H1 (cell line): ENCODE measurements at regions not wholly inside any gene's neighbourhood (a gene's known extent, or its start where the extent isn't known, plus 50 kb on each side); places are given as distances from the start of the nearest gene placed in this dataset.

ENCODE experiments used
- CTCF ChIA-PET: fragments of 300-600 bp; sonication (Branson Sonifier 250); formaldehyde crosslinking; loops from one replicate; lab custom pipeline; 2021; ENCODE audit not compliant: partially characterized antibody; lab: Charles Lee
- POLR2A ChIA-PET: fragments of 300-600 bp; sonication (Branson Sonifier 250); formaldehyde crosslinking; loops from one replicate; lab custom pipeline; 2021; ENCODE audit warnings: inconsistent platforms; ENCODE audit not compliant: partially characterized antibody; lab: Charles Lee
- DNase-seq, 2 experiments: peaks; one replicate each; pipeline versions ENCODE4 v3.0.0 to v3.0.0-alpha.2; 2010 to 2022; ENCODE audit warnings: low spot score in 2 of 2, low read depth in 1 of 2, mixed read lengths in 1 of 2
- FAIRE-seq: peaks from 2 replicates; lab custom pipeline; 2011; peaks lifted over from hg19 to GRCh38; lab: Jason Lieb, UNC
- H2AFZ ChIP-seq: 2 replicates; pipeline ENCODE4 v1.8.1; 2012; ENCODE audit warnings: low read length, inconsistent platforms
- H2AK5ac ChIP-seq: 2 replicates; pipeline ENCODE4 v1.6.1; 2013; ENCODE audit warnings: low read depth, low read length
- H2BK120ac ChIP-seq: replicated peaks from 2 replicates; pipeline ENCODE3; 2013; ENCODE audit warnings: low read depth, low read length, inconsistent platforms
- H2BK12ac ChIP-seq: 2 replicates; pipeline ENCODE4 v1.6.1; 2013; ENCODE audit warnings: low read depth, low read length
- H2BK15ac ChIP-seq: 2 replicates; pipeline ENCODE4 v1.6.1; 2013; ENCODE audit warnings: low read length
- H2BK20ac ChIP-seq: 2 replicates; pipeline ENCODE4 v1.6.1; 2013; ENCODE audit warnings: low read length
- H2BK5ac ChIP-seq: 2 replicates; pipeline ENCODE4 v1.6.1; 2013; ENCODE audit warnings: low read depth, low read length
- H3K14ac ChIP-seq: 2 replicates; pipeline ENCODE4 v1.6.1; 2013; ENCODE audit warnings: inconsistent platforms; ENCODE audit not compliant: insufficient read length
- H3K18ac ChIP-seq: 2 replicates; pipeline ENCODE4 v1.6.1; 2013; ENCODE audit warnings: low read length; ENCODE audit errors: extremely low read depth
- H3K23ac ChIP-seq: 2 replicates; pipeline ENCODE4 v1.6.1; 2013; ENCODE audit warnings: inconsistent platforms; ENCODE audit not compliant: insufficient read length
- H3K23me2 ChIP-seq: 2 replicates; pipeline ENCODE4 v1.6.1; 2013; ENCODE audit warnings: low read depth, low read length
- H3K27ac ChIP-seq: 2 replicates; pipeline ENCODE4 v1.6.1; 2011; ENCODE audit warnings: low read depth, low read length, inconsistent platforms
- H3K27me3 ChIP-seq, 4 experiments: replicated peaks in 1 of 4; 1 replicate in 1 of 4; 2 replicates in 3 of 4; pipeline versions ENCODE4 v1.6.1 to v1.8.1; 2011 to 2013; ENCODE audit warnings: low read length in 3 of 4, mild to moderate bottlenecking in 3 of 4, inconsistent platforms in 2 of 4, mixed read lengths in 2 of 4, moderate library complexity in 1 of 4; ENCODE audit not compliant: control insufficient read depth in 3 of 4, insufficient read depth in 3 of 4; ENCODE audit errors: extremely low read depth in 1 of 4
- H3K36me3 ChIP-seq, 4 experiments: 2 replicates each; pipeline versions ENCODE4 v1.6.1 to v1.8.1; 2011 to 2013; ENCODE audit warnings: mild to moderate bottlenecking in 4 of 4, low read length in 3 of 4, moderate library complexity in 2 of 4, control low read depth in 1 of 4, inconsistent platforms in 1 of 4; ENCODE audit not compliant: insufficient read depth in 4 of 4, control insufficient read depth in 2 of 4
- H3K4ac ChIP-seq: replicated peaks from 2 replicates; pipeline ENCODE3; 2013; ENCODE audit warnings: low read length, low read depth, mixed read lengths, inconsistent platforms; ENCODE audit not compliant: insufficient read length
- H3K4me1 ChIP-seq, 4 experiments: replicated peaks in 1 of 4; 1 replicate in 1 of 4; 2 replicates in 3 of 4; pipeline versions ENCODE4 v1.6.1 to v1.8.1; 2011 to 2013; ENCODE audit warnings: low read length in 3 of 4, inconsistent platforms in 2 of 4, mixed read lengths in 1 of 4; ENCODE audit not compliant: insufficient read depth in 4 of 4, control insufficient read depth in 3 of 4
- H3K4me2 ChIP-seq, 2 experiments: 2 replicates each; pipeline versions ENCODE4 v1.6.1 to v1.8.1; 2011 to 2013; ENCODE audit warnings: low read depth in 2 of 2, low read length in 2 of 2, control low read depth in 1 of 2, inconsistent platforms in 1 of 2, mild to moderate bottlenecking in 1 of 2; ENCODE audit not compliant: insufficient read depth in 1 of 2
- H3K4me3 ChIP-seq, 4 experiments: fragments of 200-600, 300-600 bp in 1 of 4; sonication (generic), shearing (Covaris generic), sonication (Bioruptor Twin) in 1 of 4; 2 replicates each; pipeline versions ENCODE4 v1.5.1 to v1.8.1; 2011 to 2016; ENCODE audit warnings: low read length in 4 of 4, low read depth in 3 of 4, control low read depth in 2 of 4, inconsistent platforms in 2 of 4, mild to moderate bottlenecking in 2 of 4, mixed read lengths in 1 of 4, moderate library complexity in 1 of 4; ENCODE audit not compliant: insufficient read depth in 2 of 4; ENCODE audit errors: extremely low read depth in 1 of 4
- H3K56ac ChIP-seq: replicated peaks from 2 replicates; pipeline ENCODE3; 2013; ENCODE audit warnings: low read depth, mild to moderate bottlenecking, mixed read lengths, low read length, inconsistent platforms; ENCODE audit not compliant: insufficient read length
- H3K79me1 ChIP-seq: 2 replicates; pipeline ENCODE4 v1.6.1; 2013; ENCODE audit warnings: low read depth, low read length, control low read depth
- H3K79me2 ChIP-seq, 2 experiments: 2 replicates each; pipeline versions ENCODE4 v1.6.1 to v1.8.1; 2012 to 2013; ENCODE audit warnings: low read length in 2 of 2, mild to moderate bottlenecking in 2 of 2, inconsistent platforms in 1 of 2; ENCODE audit not compliant: insufficient read depth in 2 of 2, control insufficient read depth in 1 of 2
- H3K9ac ChIP-seq, 4 experiments: replicated peaks in 1 of 4; 1 replicate in 1 of 4; 2 replicates in 3 of 4; pipeline versions ENCODE4 v1.6.1 to v1.8.1; 2011 to 2013; ENCODE audit warnings: low read depth in 3 of 4, low read length in 3 of 4, control low read depth in 2 of 4, mild to moderate bottlenecking in 2 of 4, moderate library complexity in 2 of 4, inconsistent platforms in 1 of 4; ENCODE audit errors: extremely low read depth in 1 of 4
- H3K9me3 ChIP-seq, 2 experiments: 2 replicates each; pipeline versions ENCODE4 v1.6.1 to v1.8.1; 2012 to 2013; ENCODE audit warnings: mild to moderate bottlenecking in 2 of 2, moderate library complexity in 2 of 2, control low read depth in 1 of 2, inconsistent platforms in 1 of 2, low read depth in 1 of 2, low read length in 1 of 2, mixed read lengths in 1 of 2; ENCODE audit not compliant: insufficient read depth in 2 of 2
- H4K20me1 ChIP-seq, 2 experiments: replicated peaks in 1 of 2; 2 replicates each; pipeline versions ENCODE3 to v1.8.1; 2011 to 2013; ENCODE audit warnings: inconsistent platforms in 2 of 2, low read length in 2 of 2, mild to moderate bottlenecking in 1 of 2; ENCODE audit not compliant: insufficient read depth in 2 of 2, control insufficient read depth in 1 of 2
- H4K5ac ChIP-seq: 2 replicates; pipeline ENCODE4 v1.6.1; 2013; ENCODE audit warnings: low read length, low read depth, mixed read lengths, inconsistent platforms; ENCODE audit not compliant: insufficient read length
- H4K8ac ChIP-seq: 2 replicates; pipeline ENCODE4 v1.8.0; 2013; ENCODE audit warnings: mild to moderate bottlenecking, moderate library complexity, low read length, inconsistent platforms; ENCODE audit not compliant: insufficient read depth; ENCODE audit errors: extremely low read depth
- H4K91ac ChIP-seq: replicated peaks from 2 replicates; pipeline ENCODE3; 2013; ENCODE audit warnings: low read length, mixed read lengths, inconsistent platforms; ENCODE audit not compliant: insufficient read length
- ATF3 ChIP-seq: IDR thresholded peaks from 2 replicates; pipeline ENCODE4 v1.6.1; 2011; ENCODE audit warnings: low read depth, mild to moderate bottlenecking, low read length; ENCODE audit not compliant: insufficient read depth
- BACH1 ChIP-seq: IDR thresholded peaks from 2 replicates; pipeline ENCODE4 v1.6.1; 2012; ENCODE audit warnings: low read length, improper control_type of control experiment
- CREB1 ChIP-seq: IDR thresholded peaks from 2 replicates; pipeline ENCODE4 v1.6.1; 2012; ENCODE audit warnings: inconsistent platforms
- CTCF ChIP-seq, 3 experiments: IDR thresholded peaks; 1 replicate in 2 of 3; 2 replicates in 1 of 3; pipeline versions ENCODE4 v1.5.1 to v1.6.1; 2011; ENCODE audit warnings: low read length in 3 of 3, mild to moderate bottlenecking in 3 of 3, inconsistent platforms in 2 of 3, low read depth in 1 of 3, moderate library complexity in 1 of 3; ENCODE audit not compliant: insufficient read depth in 1 of 3; ENCODE audit errors: control extremely low read depth in 1 of 3
- EGR1 ChIP-seq: IDR thresholded peaks from 2 replicates; pipeline ENCODE4 v1.6.1; 2011; ENCODE audit warnings: low read depth, low read length, borderline replicate concordance
- MAFK ChIP-seq: IDR thresholded peaks from 2 replicates; pipeline ENCODE4 v1.6.1; 2012; ENCODE audit warnings: low read depth, mild to moderate bottlenecking, improper control_type of control experiment, low read length
- NRF1 ChIP-seq: IDR thresholded peaks from 2 replicates; pipeline ENCODE4 v1.6.1; 2011; ENCODE audit warnings: mild to moderate bottlenecking, low read depth, low read length, improper control_type of control experiment
- RAD21 ChIP-seq, 2 experiments: IDR thresholded peaks in 1 of 2; conservative IDR thresholded peaks in 1 of 2; 2 replicates each; pipeline ENCODE4 v1.6.1; 2011; ENCODE audit warnings: low read depth in 2 of 2, low read length in 2 of 2, improper control_type of control experiment in 1 of 2, inconsistent platforms in 1 of 2, mild to moderate bottlenecking in 1 of 2, moderate library complexity in 1 of 2
- YY1 ChIP-seq: IDR thresholded peaks from 2 replicates; pipeline ENCODE4 v1.6.1; 2011; ENCODE audit warnings: low read depth, mild to moderate bottlenecking, low read length
- WGBS, 2 experiments: shearing (Covaris generic) in 1 of 2; methylation state at CpG; one replicate each; pipeline versions ENCODE4 v1.1.6 to v1.1.7; 2013 to 2015; ENCODE audit warnings: low lambda C conversion rate in 2 of 2, mixed read lengths in 2 of 2, inconsistent platforms in 1 of 2, low coverage in 1 of 2, missing lambda C conversion rate in 1 of 2; ENCODE audit not compliant: insufficient replicate concordance in 2 of 2, insufficient coverage in 1 of 2, insufficient read length in 1 of 2; ENCODE audit errors: extremely low coverage in 1 of 2, missing lambda C conversion rate in 1 of 2; 5-methylcytosine and 5-hydroxymethylcytosine counted together

- Histone ChIP-seq H2BK12ac (no peak overlapping the region), H4K91ac (no peak overlapping the region), H4K8ac (no peak overlapping the region), H3K23ac (no peak overlapping the region), H2BK15ac (no peak overlapping the region), H4K5ac (no peak overlapping the region), H3K14ac (no peak overlapping the region), H3K4ac (no peak overlapping the region), H3K79me2 (no peaks in the 10 kb centered on the region), H2AK5ac (no peak overlapping the region), H3K9ac (no peak overlapping the region), H2AFZ (peak overlapping the region; percentile 67; the same call in 1 of the 2 replicates), H3K36me3 (no peaks in the 10 kb centered on the region), H3K79me1 (no peaks in the 10 kb centered on the region), H3K4me3 (no peak overlapping the region), H4K20me1 (no peaks in the 10 kb centered on the region), H3K27ac (no peak overlapping the region), H3K56ac (no peak overlapping the region), H3K4me2 (no peak overlapping the region), H3K9me3 (no peaks in the 10 kb centered on the region), H3K23me2 (no peaks in the 10 kb centered on the region), H3K18ac (no peak overlapping the region), H3K27me3 (peaks cover 0 to 1% (median 0%) of the 10 kb centered on the region in 4 experiments; a peak in 1 of 7 replicates), H2BK5ac (no peak overlapping the region), H3K4me1 (no peaks in the 10 kb centered on the region), H2BK20ac (0 out of 2 replicates have a peak overlapping the region, but pooled peaks have one; percentile 53), H2BK120ac (no peak overlapping the region)
- CTCF ChIA-PET = interaction anchor here (0.6 to 4.7 kb wide), 56 partner anchors 7 to 464 kb away, joined by 3 to 46 read pairs (median 4); no protein-coding TSS in a partner anchor
- FAIRE-seq (peak; percentile 86), DNase-seq (peak; percentile 39 to 58)
- TF ChIP-seq MAFK (peak; percentile 51; the same call in 1 of the 2 replicates), BACH1 (peak; percentile 39; the same call in 1 of the 2 replicates), ATF3 (no peak), YY1 (peak; percentile 59; the same call in 1 of the 2 replicates), EGR1 (0 out of 2 replicates have a peak, but pooled peaks have one; percentile 11), CREB1 (no peak), RAD21 (IDR thresholded peaks at IDR 0.05 in 1 of 2, conservative IDR thresholded peaks at IDR 0.05 in 1 of 2; ENCODE audit: low read depth in 2 of 2, low read length in 2 of 2) (peak; percentile 93 to 94), NRF1 (no peak), CTCF (IDR thresholded peaks at IDR 0.05; ENCODE audit: control extremely low read depth in 1 of 3, insufficient read depth in 1 of 3, low read depth in 1 of 3, low read length in 3 of 3) (peak; percentile 28 to 84 (median 74))
- POLR2A ChIA-PET = interaction anchor here (0.7 kb wide), 1 partner anchor 42 kb away, joined by 3 read pairs; no protein-coding TSS in a partner anchor
- whole genome bisulfite sequencing, 2 experiments = 55% methylated on average over 4 of the region's 4 CpGs; no CpG with 5 or more reads in 1 of the 2 experiments
These were observed 235.0 kb upstream of the PLPP4 start for GRCh38 chr10:120221873-120222485.
